Uterus (tissue), 3 donors: ENCODE measurements at regions not wholly inside any gene's neighbourhood (a gene's known extent, or its start where the extent isn't known, plus 50 kb on each side); places are given as distances from the start of the nearest gene placed in this dataset.

Source experiments
- DNase-seq, 2 donors: peaks; one replicate each; pipeline ENCODE4 v3.0.0-alpha.2; 2019 to 2020
- H3K27ac ChIP-seq, 2 donors: fragments of 200-600 bp; sonication (generic); 1 replicate in 1 of 2; 2 replicates in 1 of 2; pipeline ENCODE4 v1.5.1; 2016 to 2018
- H3K27me3 ChIP-seq, 2 donors: fragments of 200-600 bp; sonication (generic); one replicate each; pipeline ENCODE4 v1.5.1; 2018 to 2019; ENCODE audit warnings: control low read depth in 1 of 2
- H3K36me3 ChIP-seq, 2 donors: fragments of 200-600 bp; sonication (generic); one replicate each; pipeline ENCODE4 v1.5.1; 2019; ENCODE audit warnings: control low read depth in 1 of 2
- H3K4me1 ChIP-seq, 2 donors: fragments of 200-600 bp; sonication (generic); one replicate each; pipeline ENCODE4 v1.5.1; 2018 to 2019; ENCODE audit warnings: control low read depth in 1 of 2
- H3K4me3 ChIP-seq, 2 donors: fragments of 200-600 bp; sonication (generic); 1 replicate in 1 of 2; 2 replicates in 1 of 2; pipeline ENCODE4 v1.5.1; 2018 to 2019; ENCODE audit warnings: mild to moderate bottlenecking in 1 of 2
- H3K9me3 ChIP-seq, 2 donors: fragments of 200-600 bp; sonication (generic); one replicate each; pipeline ENCODE4 v1.5.1; 2019; ENCODE audit warnings: control low read depth in 1 of 2
- CTCF ChIP-seq, 4 experiments: fragments of 200-600 bp in 2 of 4; fragments of 450-650 bp in 2 of 4; sonication (generic) in 2 of 4; IDR thresholded peaks; one replicate each; pipeline ENCODE4 v1.5.1; 2016 to 2019; ENCODE audit warnings: antibody characterized with exemption in 4 of 4, mild to moderate bottlenecking in 2 of 4, moderate library complexity in 1 of 4
- POLR2A ChIP-seq, 2 donors: fragments of 450-650 bp; IDR thresholded peaks; one replicate each; pipeline ENCODE4 v1.6.1; 2016; ENCODE audit warnings: antibody characterized with exemption in 2 of 2, mild to moderate bottlenecking in 1 of 2, moderate library complexity in 1 of 2
- intact Hi-C: fragments of 100-400 bp; cut with DNase I; formaldehyde crosslinking; loops from one replicate; pipeline ENCODE4 v1.15.1; 2023; ENCODE audit warnings: low total_unique reads
- donor health status: DM: yes; HTN: yes; CAD: no.

- Histone ChIP-seq H3K4me1 (no peaks in the 10 kb centered on the region), H3K27me3 (no peaks in the 10 kb centered on the region), H3K4me3 (no peak overlapping the region), H3K27ac (no peak overlapping the region), H3K36me3 (no peaks in the 10 kb centered on the region), H3K9me3 (no peaks in the 10 kb centered on the region)
- intact Hi-C loops = no loop called here
- DNase-seq = no peak
- no peak for TF ChIP-seq POLR2A (IDR thresholded peaks at IDR 0.05)
- TF ChIP-seq CTCF (IDR thresholded peaks at IDR 0.05) = no peak
These were observed 71.4 kb upstream of the SCAF8 start for GRCh38 chr6:154661768-154662167.

GRCh38 chr6:154664287-154664686 is 68.9 kb upstream of the SCAF8 start:
- Histone ChIP-seq H3K36me3 (no peaks in the 10 kb centered on the region), H3K4me3 (no peak overlapping the region), H3K27ac (no peak overlapping the region), H3K27me3 (no peaks in the 10 kb centered on the region), H3K4me1 (no peaks in the 10 kb centered on the region), H3K9me3 (no peaks in the 10 kb centered on the region)
- no peak for DNase-seq
- no peak for TF ChIP-seq CTCF (IDR thresholded peaks at IDR 0.05)
- no peak for TF ChIP-seq POLR2A (IDR thresholded peaks at IDR 0.05)
- intact Hi-C loops = no loop called here

DNA sequence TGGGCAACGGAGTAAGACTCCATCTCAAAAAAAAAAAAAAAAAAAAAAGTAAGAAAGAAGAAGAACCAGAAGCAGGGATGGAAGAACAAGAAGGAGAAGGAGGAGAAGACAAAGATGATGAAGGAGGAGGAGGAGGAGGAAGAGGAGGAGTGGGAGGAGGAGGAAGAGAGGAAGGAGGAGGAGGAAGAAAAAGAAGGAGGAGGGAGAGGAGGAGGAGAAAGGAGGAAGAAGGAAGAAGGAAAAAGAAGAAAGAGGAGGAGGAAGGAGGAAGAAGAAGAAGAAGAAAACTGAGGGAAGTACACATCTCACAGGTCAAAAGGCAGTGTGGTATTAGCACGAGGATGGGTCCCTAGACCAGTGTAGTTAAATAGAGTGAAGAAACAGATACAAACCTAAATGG is 65.1 kb upstream of the SCAF8 start:
- intact Hi-C loops = no loop called here
- H3K4me1 ChIP-seq = no peaks in the 10 kb centered on the region
- DNase-seq = no peak
- no peaks in the 10 kb centered on the region for H3K36me3 ChIP-seq
- no peak for TF ChIP-seq POLR2A (IDR thresholded peaks at IDR 0.05)
- no peak for TF ChIP-seq CTCF (IDR thresholded peaks at IDR 0.05)
- no peak overlapping the region for H3K27ac ChIP-seq
- H3K4me3 ChIP-seq = no peak overlapping the region
- no peaks in the 10 kb centered on the region for H3K9me3 ChIP-seq
- no peaks in the 10 kb centered on the region for H3K27me3 ChIP-seq

DNA sequence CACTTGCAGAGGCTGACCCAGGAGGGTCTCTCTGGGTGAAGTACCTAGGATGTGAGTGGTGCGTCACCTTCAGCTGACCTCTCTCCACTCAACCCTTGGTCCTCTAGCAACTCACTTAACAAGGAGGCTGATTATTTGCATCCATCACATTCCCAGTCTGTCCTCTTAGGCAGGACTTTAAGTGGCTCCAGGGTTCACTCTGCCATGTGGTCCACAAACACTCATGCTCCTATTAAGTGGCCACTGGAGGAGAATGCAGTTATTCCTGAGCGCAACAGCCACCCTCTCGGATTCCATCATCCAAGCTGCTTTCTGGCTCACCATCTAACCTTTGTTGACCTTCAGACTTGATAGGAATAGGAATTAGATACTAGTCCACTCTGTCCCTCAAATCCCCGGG is 61.1 kb upstream of the SCAF8 start:
- intact Hi-C loops = loop anchor here (10.0 kb wide), 1 partner anchor 143 kb away; no protein-coding TSS in a partner anchor
- TF ChIP-seq CTCF (IDR thresholded peaks at IDR 0.05) (no peak), POLR2A (IDR thresholded peaks at IDR 0.05) (no peak)
- no peak for DNase-seq

GRCh38 chr6:154673919-154674318 is 59.3 kb upstream of the SCAF8 start:
- H3K27me3 ChIP-seq = no peaks in the 10 kb centered on the region
- intact Hi-C loops = loop anchor here (10.0 kb wide), 1 partner anchor 141 kb away; no protein-coding TSS in a partner anchor
- no peak for TF ChIP-seq POLR2A (IDR thresholded peaks at IDR 0.05)

More for the DNA sequence above, 61.1 kb upstream of the SCAF8 start:
- Histone ChIP-seq H3K9me3 (no peaks in the 10 kb centered on the region), H3K4me1 (no peaks in the 10 kb centered on the region), H3K4me3 (no peak overlapping the region), H3K36me3 (no peaks in the 10 kb centered on the region), H3K27ac (no peak overlapping the region), H3K27me3 (no peaks in the 10 kb centered on the region)

DNA sequence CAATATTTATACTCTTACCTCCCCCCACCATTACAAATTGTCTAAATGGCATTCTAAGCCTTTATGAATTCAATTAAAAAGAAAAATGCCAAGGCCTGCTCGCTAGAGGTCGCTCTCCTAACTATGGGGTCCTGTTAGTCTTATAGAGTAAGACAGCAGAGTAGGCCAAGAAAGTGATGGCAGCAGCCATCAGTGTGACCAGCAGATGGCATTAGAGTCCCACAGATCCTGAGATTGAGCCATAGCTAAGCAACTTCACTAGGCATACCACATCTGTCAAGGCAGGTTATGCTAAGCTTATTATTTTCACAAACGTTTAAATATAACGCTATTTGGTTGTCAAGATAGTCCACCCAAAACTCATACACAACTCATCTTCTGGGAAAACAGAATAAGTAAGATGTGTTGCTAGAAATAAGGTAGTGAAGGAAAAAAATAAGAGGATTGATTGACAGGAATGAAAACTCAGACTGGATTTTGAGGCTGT is 57.6 kb upstream of the SCAF8 start:
- H3K36me3 ChIP-seq = no peaks in the 10 kb centered on the region
- H3K9me3 ChIP-seq = no peaks in the 10 kb centered on the region
- peak; percentile 88 to 90 for DNase-seq
- intact Hi-C loops = loop anchor here (10.0 kb wide), 1 partner anchor 139 kb away; no protein-coding TSS in a partner anchor
- TF ChIP-seq POLR2A (IDR thresholded peaks at IDR 0.05) (no peak), CTCF (IDR thresholded peaks at IDR 0.05) (peak; percentile 97 to 99 (median 98))
- H3K27ac ChIP-seq = no peak overlapping the region
- no peaks in the 10 kb centered on the region for H3K27me3 ChIP-seq
- no peaks in the 10 kb centered on the region for H3K4me1 ChIP-seq
- H3K4me3 ChIP-seq = no peak overlapping the region

More at GRCh38 chr6:154673919-154674318, 59.3 kb upstream of the SCAF8 start:
- H3K4me3 ChIP-seq = no peak overlapping the region
- no peaks in the 10 kb centered on the region for H3K36me3 ChIP-seq
- DNase-seq = no peak
- H3K27ac ChIP-seq = no peak overlapping the region
- H3K9me3 ChIP-seq = no peaks in the 10 kb centered on the region
- no peaks in the 10 kb centered on the region for H3K4me1 ChIP-seq
